Chondrocyte (in vitro differentiated cells): ENCODE measurements at regions not wholly inside any gene's neighbourhood (a gene's known extent, or its start where the extent isn't known, plus 50 kb on each side); places are given as distances from the start of the nearest gene placed in this dataset.

ENCODE experiments used
- DNase-seq: peaks from one replicate; pipeline ENCODE4 v3.0.0; 2021; ENCODE audit warnings: mixed read lengths, low spot score
- H3K27ac Mint-ChIP-seq: one replicate; pipeline ENCODE4 v1.8.0; 2021; ENCODE audit warnings: mild to moderate bottlenecking, moderate library complexity, mixed read lengths; ENCODE audit not compliant: unreplicated experiment
- H3K27me3 Mint-ChIP-seq: 2 replicates; pipeline ENCODE4 v1.8.0; 2021; ENCODE audit warnings: low read depth, mixed read lengths
- H3K36me3 Mint-ChIP-seq: 2 replicates; pipeline ENCODE4 v1.8.0; 2021; ENCODE audit warnings: low read depth, mixed read lengths
- H3K4me1 Mint-ChIP-seq: 2 replicates; pipeline ENCODE4 v1.8.0; 2021; ENCODE audit warnings: low read depth, mild to moderate bottlenecking, mixed read lengths
- H3K4me3 Mint-ChIP-seq: one replicate; pipeline ENCODE4 v1.8.0; 2021; ENCODE audit warnings: mild to moderate bottlenecking, moderate library complexity, mixed read lengths; ENCODE audit not compliant: unreplicated experiment
- H3K9me3 Mint-ChIP-seq: 2 replicates; pipeline ENCODE4 v1.8.0; 2021; ENCODE audit warnings: low read depth, mixed read lengths
- TF ChIP-seq, protein P1 (sequence below): fragments of 200-600 bp; sonication (generic); IDR thresholded peaks from 2 replicates; pipeline ENCODE4 v1.5.0; 2021; ENCODE audit warnings: antibody characterized with exemption, mild to moderate bottlenecking, moderate library complexity

DNA sequence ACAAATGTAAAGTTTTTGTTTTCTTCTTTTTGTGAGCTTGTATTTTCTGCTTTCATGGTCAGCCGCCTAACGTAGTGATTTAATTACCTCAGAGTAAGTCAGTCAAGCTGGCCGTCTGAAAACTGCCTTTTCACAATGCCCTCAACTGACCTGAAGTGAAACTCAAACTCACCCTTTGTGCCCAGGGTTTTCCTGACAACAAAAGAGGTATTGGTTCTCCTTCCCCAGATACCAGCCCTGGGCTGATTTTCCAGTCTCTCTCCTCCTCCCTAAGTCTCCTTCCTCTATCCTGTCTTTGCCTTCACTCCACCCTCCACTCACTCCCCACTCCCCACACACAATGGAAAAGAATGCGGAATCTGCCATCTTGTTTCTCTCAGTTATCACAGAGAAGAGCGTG is 184.5 kb upstream of the HEY2 start:
- Mint-ChIP-seq H3K4me1 (peaks cover 26% of the 10 kb centered on the region), H3K36me3 (no peaks in the 10 kb centered on the region), H3K27me3 (no peaks in the 10 kb centered on the region), H3K4me3 (no peak overlapping the region), H3K9me3 (no peaks in the 10 kb centered on the region), H3K27ac (no peak overlapping the region)
- TF ChIP-seq, protein P1, sequence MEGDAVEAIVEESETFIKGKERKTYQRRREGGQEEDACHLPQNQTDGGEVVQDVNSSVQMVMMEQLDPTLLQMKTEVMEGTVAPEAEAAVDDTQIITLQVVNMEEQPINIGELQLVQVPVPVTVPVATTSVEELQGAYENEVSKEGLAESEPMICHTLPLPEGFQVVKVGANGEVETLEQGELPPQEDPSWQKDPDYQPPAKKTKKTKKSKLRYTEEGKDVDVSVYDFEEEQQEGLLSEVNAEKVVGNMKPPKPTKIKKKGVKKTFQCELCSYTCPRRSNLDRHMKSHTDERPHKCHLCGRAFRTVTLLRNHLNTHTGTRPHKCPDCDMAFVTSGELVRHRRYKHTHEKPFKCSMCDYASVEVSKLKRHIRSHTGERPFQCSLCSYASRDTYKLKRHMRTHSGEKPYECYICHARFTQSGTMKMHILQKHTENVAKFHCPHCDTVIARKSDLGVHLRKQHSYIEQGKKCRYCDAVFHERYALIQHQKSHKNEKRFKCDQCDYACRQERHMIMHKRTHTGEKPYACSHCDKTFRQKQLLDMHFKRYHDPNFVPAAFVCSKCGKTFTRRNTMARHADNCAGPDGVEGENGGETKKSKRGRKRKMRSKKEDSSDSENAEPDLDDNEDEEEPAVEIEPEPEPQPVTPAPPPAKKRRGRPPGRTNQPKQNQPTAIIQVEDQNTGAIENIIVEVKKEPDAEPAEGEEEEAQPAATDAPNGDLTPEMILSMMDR = no peak
- no peak for DNase-seq

GRCh38 chr6:125567407-125567806 is 182.0 kb upstream of the HEY2 start:
- TF ChIP-seq, protein P1 = no peak
- no peak for DNase-seq
- no peak overlapping the region for H3K27ac Mint-ChIP-seq
- no peaks in the 10 kb centered on the region for H3K27me3 Mint-ChIP-seq
- peaks cover 3% of the 10 kb centered on the region for H3K9me3 Mint-ChIP-seq
- no peaks in the 10 kb centered on the region for H3K36me3 Mint-ChIP-seq
- H3K4me1 Mint-ChIP-seq = peaks cover 35% of the 10 kb centered on the region
- no peak overlapping the region for H3K4me3 Mint-ChIP-seq

DNA sequence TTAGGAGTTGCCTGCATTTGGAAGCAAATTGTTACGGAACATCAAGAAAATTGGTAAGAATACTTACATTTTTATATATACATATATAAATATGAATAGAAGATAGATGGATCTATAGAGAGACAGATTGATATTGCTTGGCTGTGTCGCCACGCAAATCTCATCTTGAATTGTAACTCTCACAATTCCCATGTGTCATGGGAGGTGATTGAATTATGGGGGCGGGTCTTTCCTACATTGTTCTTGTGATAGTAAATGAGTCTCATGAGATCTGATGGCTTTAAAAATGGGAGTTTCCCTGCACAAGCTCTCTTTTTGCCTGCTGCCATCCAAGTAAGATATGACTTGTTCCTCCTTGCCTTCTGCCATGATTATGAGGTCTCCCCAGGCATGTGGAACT is 180.8 kb upstream of the HEY2 start:
- Mint-ChIP-seq H3K27ac (no peak overlapping the region), H3K4me1 (peaks cover 33% of the 10 kb centered on the region), H3K9me3 (peaks cover 3% of the 10 kb centered on the region), H3K27me3 (no peaks in the 10 kb centered on the region), H3K36me3 (no peaks in the 10 kb centered on the region), H3K4me3 (no peak overlapping the region)
- TF ChIP-seq, protein P1 = no peak
- DNase-seq = no peak

- H3K27me3 Mint-ChIP-seq = no peaks in the 10 kb centered on the region
- DNase-seq = no peak
- no peak overlapping the region for H3K27ac Mint-ChIP-seq
- H3K9me3 Mint-ChIP-seq = peaks cover 3% of the 10 kb centered on the region
- H3K36me3 Mint-ChIP-seq = no peaks in the 10 kb centered on the region
- TF ChIP-seq, protein P1 = no peak
- H3K4me1 Mint-ChIP-seq = peaks cover 24% of the 10 kb centered on the region
- H3K4me3 Mint-ChIP-seq = no peak overlapping the region
These were observed 178.9 kb upstream of the HEY2 start for GRCh38 chr6:125570526-125570925.

DNA sequence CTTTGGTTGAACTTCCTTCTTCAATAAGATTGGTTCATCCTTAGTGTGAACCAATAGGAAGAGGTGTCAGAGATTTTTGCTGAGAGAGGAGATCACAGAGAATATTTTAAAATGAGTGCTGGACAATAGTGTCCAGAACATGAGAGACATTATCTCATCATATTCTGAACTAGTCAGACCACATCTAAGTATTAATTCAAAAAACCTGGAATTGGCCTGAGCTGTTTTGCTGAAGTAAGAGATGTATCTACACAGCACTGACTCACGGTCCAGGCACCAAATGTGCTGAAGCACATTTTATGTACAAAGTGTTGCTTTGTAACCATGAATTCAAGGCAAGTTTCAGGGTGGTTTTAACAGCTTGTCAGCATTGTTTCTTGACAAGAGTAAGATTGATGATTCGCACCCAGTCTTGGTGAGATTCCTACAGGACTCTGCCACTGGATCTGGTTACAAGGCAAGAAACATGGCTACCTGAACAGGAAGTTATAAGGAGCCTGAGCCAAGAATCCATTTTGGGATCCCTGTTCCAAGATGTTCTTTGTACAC is 178.2 kb upstream of the HEY2 start:
- TF ChIP-seq, protein P1 = no peak
- no peaks in the 10 kb centered on the region for H3K36me3 Mint-ChIP-seq
- peaks cover 3% of the 10 kb centered on the region for H3K9me3 Mint-ChIP-seq
- H3K4me3 Mint-ChIP-seq = no peak overlapping the region
- no peaks in the 10 kb centered on the region for H3K27me3 Mint-ChIP-seq
- no peak for DNase-seq
- no peak overlapping the region for H3K27ac Mint-ChIP-seq
- H3K4me1 Mint-ChIP-seq = peaks cover 24% of the 10 kb centered on the region
